LNCAP (cell line): ENCODE measurements at regions not wholly inside any gene's neighbourhood (a gene's known extent, or its start where the extent isn't known, plus 50 kb on each side); places are given as distances from the start of the nearest gene placed in this dataset.

Experiments used
- CTCF ChIP-seq: fragments of 450-650 bp; IDR thresholded peaks from 2 replicates; pipeline ENCODE4 v1.5.1; 2017; ENCODE audit warnings: mild to moderate bottlenecking

- no peak for TF ChIP-seq CTCF
These were observed 906.8 kb upstream of the NDST4 start for GRCh38 chr4:116020141-116020722.

GRCh38 chr4:116018831-116019230 lies 905.4 kb upstream of the NDST4 start:
- no peak for TF ChIP-seq CTCF

- no peak for TF ChIP-seq CTCF
These were observed 902.8 kb upstream of the NDST4 start for GRCh38 chr4:116016201-116016600.

- no peak for TF ChIP-seq CTCF
These were observed 902.1 kb upstream of the NDST4 start for GRCh38 chr4:116015549-116015948.

GRCh38 chr4:116015062-116015461 lies 901.6 kb upstream of the NDST4 start:
- TF ChIP-seq CTCF: no peak

GRCh38 chr4:116010923-116011322 lies 897.5 kb upstream of the NDST4 start:
- TF ChIP-seq CTCF: no peak

- no peak for TF ChIP-seq CTCF
These were observed 892.3 kb upstream of the NDST4 start for GRCh38 chr4:116005806-116006088.

- TF ChIP-seq CTCF: no peak
These were observed 891.8 kb upstream of the NDST4 start for GRCh38 chr4:116005037-116005805.
